ENCODE measurements at regions not wholly inside any gene's neighbourhood (a gene's known extent, or its start where the extent isn't known, plus 50 kb on each side); places are given as distances from the start of the nearest gene placed in this dataset.
"Not testable (repeated sequence)": the region's sequence is repeated elsewhere in the genome, so short reads cannot be mapped to it uniquely, and the experiment has no call there.

- Mint-ChIP-seq H3K9me3 (no peaks in the 10 kb centered on the region), H3K27me3 (no peaks in the 10 kb centered on the region), H3K27ac (no peak overlapping the region), H3K4me1 (peaks cover 2% of the 10 kb centered on the region), H3K36me3 (no peaks in the 10 kb centered on the region), H3K4me3 (no peak overlapping the region)
- DNase-seq (ENCODE audit: low spot score in 2 of 2) = no peak
- no peak for ATAC-seq (ENCODE audit: low read depth)
Measured at GRCh38 chrX:150100261-150100660, 162.0 kb upstream of the EOLA2 start.

DNA sequence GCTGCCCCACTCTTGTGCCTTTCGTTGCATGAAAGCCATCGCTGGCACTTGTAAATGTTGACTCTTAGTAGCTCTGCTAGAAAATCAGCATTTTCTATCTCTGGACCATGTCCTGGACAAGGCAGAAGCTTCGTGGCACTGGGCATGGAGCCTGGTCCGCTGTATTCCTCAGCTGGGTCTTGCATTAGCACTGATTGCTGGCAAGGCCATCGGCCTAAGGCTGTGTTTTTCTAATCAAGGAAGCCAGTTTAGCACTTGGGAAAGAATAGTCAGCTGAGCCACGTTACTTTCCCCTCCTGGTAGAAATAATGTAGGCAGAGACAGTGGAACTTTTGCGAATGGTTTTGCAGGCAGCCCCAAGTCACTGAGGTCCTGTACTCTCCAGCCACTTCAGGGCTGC lies 180.2 kb upstream of the EOLA2 start:
- Mint-ChIP-seq H3K36me3 (no peaks in the 10 kb centered on the region), H3K4me1 (no peaks in the 10 kb centered on the region), H3K9me3 (no peaks in the 10 kb centered on the region), H3K27ac (no peak overlapping the region), H3K4me3 (no peak overlapping the region), H3K27me3 (peaks cover 6% of the 10 kb centered on the region)
- no peak for ATAC-seq (ENCODE audit: low read depth)
- no peak for DNase-seq (ENCODE audit: low spot score in 2 of 2)

- ATAC-seq (ENCODE audit: low read depth) = no peak
- no peak for DNase-seq (ENCODE audit: low spot score in 2 of 2)
- H3K27me3 Mint-ChIP-seq = peaks cover 2% of the 10 kb centered on the region
- H3K9me3 Mint-ChIP-seq = no peaks in the 10 kb centered on the region
- H3K36me3 Mint-ChIP-seq = no peaks in the 10 kb centered on the region
- H3K27ac Mint-ChIP-seq = no peak overlapping the region
- no peak overlapping the region for H3K4me3 Mint-ChIP-seq
- H3K4me1 Mint-ChIP-seq = no peaks in the 10 kb centered on the region
Measured at GRCh38 chrX:150119323-150119722, 181.0 kb upstream of the EOLA2 start.

DNA sequence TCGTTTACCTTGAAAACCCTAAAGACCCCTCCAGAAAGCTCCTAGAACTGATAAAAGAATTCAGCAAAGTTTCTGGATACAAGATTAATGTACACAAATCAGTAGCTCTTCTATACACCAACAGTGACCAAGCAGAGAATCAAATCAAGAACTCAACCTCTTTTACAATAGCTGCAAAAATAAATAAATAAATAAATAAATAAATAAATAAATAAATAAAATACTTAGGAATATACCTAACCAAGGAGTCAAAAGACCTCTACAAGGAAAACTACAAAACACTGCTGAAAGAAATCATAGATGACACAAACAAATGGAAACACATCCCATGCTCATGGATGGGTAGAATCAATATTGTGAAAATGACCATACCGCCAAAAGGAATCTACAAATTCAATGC lies 186.8 kb upstream of the EOLA2 start:
- H3K9me3 Mint-ChIP-seq, H3K36me3 Mint-ChIP-seq: not testable (repeated sequence)

DNA sequence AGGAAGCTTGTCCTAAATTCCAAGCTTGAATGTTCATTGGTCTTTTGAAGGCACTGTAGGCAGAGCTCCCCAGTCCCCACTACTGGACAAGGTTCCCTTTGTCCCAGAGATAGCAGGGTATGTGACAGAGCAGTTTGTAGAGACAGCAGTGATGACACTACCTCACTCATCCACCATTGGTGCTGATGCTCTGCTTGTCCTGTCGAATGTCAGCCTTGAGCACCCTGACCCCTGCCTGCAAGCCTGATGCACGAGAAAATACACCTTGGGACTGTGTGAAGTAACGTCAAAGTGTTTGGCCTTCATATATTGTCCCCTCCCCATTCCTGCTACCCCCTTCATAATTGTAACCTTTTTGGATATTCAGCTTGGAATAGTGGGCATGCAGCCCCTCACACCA lies 188.9 kb upstream of the EOLA2 start:
- no peak for ATAC-seq (ENCODE audit: low read depth)
- no peak for DNase-seq (ENCODE audit: low spot score in 2 of 2)
- Mint-ChIP-seq H3K27ac (no peak overlapping the region), H3K9me3 (no peaks in the 10 kb centered on the region), H3K4me1 (no peaks in the 10 kb centered on the region), H3K4me3 (no peak overlapping the region), H3K36me3 (no peaks in the 10 kb centered on the region), H3K27me3 (no peaks in the 10 kb centered on the region)

More for the DNA sequence above, 186.8 kb upstream of the EOLA2 start:
- H3K27me3 Mint-ChIP-seq; DNase-seq (ENCODE audit: low spot score in 2 of 2); H3K27ac Mint-ChIP-seq; ATAC-seq (ENCODE audit: low read depth); H3K4me3 Mint-ChIP-seq; H3K4me1 Mint-ChIP-seq: not testable (repeated sequence)

GRCh38 chrX:150143721-150144440 lies 205.6 kb upstream of the EOLA2 start:
- ATAC-seq (ENCODE audit: low read depth) (no peak), DNase-seq (ENCODE audit: low spot score in 2 of 2) (no peak)
- Mint-ChIP-seq H3K4me3 (no peak overlapping the region), H3K36me3 (no peaks in the 10 kb centered on the region), H3K4me1 (no peaks in the 10 kb centered on the region), H3K9me3 (peaks cover 3% of the 10 kb centered on the region), H3K27ac (no peak overlapping the region), H3K27me3 (peaks cover 4% of the 10 kb centered on the region)

DNA sequence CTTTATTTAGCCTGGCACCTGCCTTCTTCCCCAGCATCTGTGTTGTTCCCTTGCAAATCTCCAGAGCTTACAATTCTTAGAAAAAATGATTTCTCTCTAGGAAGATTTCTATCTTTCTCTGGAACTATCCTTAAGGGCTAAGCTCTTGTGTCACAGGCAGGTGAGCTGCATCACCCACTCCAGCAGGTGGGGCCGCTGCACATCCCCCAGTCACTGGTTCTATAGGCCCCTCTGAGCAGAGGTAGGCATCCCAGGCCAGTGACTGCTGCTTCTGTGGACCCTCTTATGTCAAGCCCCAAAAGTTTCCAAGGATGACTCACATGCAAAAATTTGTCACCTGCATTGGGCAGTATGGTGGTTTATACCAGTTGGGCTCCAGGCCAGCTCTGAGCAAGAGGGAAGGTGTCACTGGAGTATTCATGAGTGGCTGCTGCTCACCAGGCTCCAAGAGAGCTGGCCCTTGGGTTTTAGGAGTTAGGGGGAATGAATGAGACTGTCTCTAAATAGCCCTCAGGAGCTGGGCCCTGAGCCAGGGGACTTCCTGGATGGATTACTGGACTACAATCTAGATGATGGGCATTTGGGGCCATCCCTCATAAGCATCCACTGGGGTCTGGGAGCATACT lies 208.1 kb upstream of the EOLA2 start:
- no peaks in the 10 kb centered on the region for H3K4me1 Mint-ChIP-seq
- peaks cover 4% of the 10 kb centered on the region for H3K27me3 Mint-ChIP-seq
- no peak for ATAC-seq (ENCODE audit: low read depth)
- DNase-seq (ENCODE audit: low spot score in 2 of 2) = no peak
- H3K36me3 Mint-ChIP-seq = no peaks in the 10 kb centered on the region
- H3K27ac Mint-ChIP-seq = no peak overlapping the region
- H3K9me3 Mint-ChIP-seq = peaks cover 3% of the 10 kb centered on the region
- H3K4me3 Mint-ChIP-seq = no peak overlapping the region

DNA sequence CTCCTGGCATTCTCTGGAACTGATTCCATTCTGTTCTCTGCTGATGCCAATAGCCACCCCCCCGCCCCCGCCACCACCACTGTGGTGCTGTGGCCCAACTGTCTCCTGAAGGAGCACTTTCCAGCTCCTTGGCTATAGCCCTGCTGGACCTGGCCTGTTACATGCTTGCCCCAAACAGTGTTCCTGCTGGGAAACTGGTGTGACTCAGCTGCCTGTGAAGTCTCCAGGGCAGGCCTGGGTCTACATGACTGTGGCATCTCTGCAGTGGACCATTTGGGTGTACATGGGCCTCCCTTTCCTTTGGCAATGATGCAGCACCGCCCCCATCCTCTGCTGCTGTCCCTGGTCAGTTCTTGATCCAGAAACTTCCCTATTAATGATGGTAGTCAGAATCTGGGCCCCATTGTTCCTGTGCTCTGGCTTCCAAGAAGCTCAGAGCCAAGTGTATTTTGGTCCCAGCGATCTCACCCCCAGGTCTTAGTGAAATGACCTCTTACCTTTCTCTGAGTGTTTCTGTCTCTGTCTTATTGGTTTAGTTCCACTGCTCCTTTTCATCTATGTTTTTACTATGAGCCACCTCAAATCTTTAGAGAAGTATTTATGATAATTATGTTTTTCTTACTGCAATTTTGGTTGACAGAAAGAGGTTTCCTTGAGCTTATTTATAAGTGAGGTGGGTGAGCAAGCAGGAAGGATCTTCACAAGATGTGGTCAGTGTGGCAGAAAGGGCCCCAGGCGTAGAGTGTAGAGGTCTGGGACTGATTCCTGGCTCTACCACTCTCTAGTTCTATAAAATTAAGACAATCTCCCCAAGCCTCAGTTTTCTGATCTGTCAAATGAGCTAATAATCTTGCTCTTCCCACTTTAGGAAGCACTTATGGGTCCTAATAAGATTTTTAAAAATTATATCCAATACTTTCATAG lies 210.7 kb upstream of the EOLA2 start:
- Mint-ChIP-seq H3K4me1 (no peaks in the 10 kb centered on the region), H3K9me3 (no peaks in the 10 kb centered on the region), H3K27ac (no peak overlapping the region), H3K36me3 (no peaks in the 10 kb centered on the region), H3K4me3 (no peak overlapping the region), H3K27me3 (peaks cover 2% of the 10 kb centered on the region)
- ATAC-seq (ENCODE audit: low read depth) = no peak
- no peak for DNase-seq (ENCODE audit: low spot score in 2 of 2)

GRCh38 chrX:150150076-150150779 lies 211.9 kb upstream of the EOLA2 start:
- peaks cover 2% of the 10 kb centered on the region for H3K27me3 Mint-ChIP-seq
- ATAC-seq (ENCODE audit: low read depth) (no peak), DNase-seq (ENCODE audit: low spot score in 2 of 2) (no peak)
- no peaks in the 10 kb centered on the region for H3K36me3 Mint-ChIP-seq
- no peak overlapping the region for H3K27ac Mint-ChIP-seq
- H3K4me1 Mint-ChIP-seq = no peaks in the 10 kb centered on the region
- H3K4me3 Mint-ChIP-seq = no peak overlapping the region
- no peaks in the 10 kb centered on the region for H3K9me3 Mint-ChIP-seq

DNA sequence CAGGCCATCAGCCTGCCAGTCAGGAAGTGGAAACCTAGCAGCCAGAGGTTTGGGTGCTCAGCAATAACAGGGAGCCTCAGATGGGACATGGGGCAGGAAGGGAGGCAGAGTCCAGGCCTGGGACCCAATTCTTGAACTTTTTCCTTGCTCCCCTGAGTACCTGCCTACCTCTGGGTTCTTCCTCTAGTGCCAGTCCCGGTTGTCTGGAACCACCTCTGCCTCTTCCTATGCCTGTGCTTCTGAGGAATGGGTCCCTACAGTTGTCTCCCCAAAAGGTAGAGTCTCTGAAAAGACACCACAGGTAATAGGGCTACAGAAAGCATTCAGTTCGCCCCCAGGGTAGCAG lies 212.4 kb upstream of the MAMLD1 start:
- Mint-ChIP-seq H3K9me3 (no peaks in the 10 kb centered on the region), H3K36me3 (no peaks in the 10 kb centered on the region), H3K4me1 (no peaks in the 10 kb centered on the region), H3K27ac (no peak overlapping the region), H3K4me3 (no peak overlapping the region), H3K27me3 (peaks cover 2% of the 10 kb centered on the region)
- ATAC-seq (ENCODE audit: low read depth) = no peak
- no peak for DNase-seq (ENCODE audit: low spot score in 2 of 2)

DNA sequence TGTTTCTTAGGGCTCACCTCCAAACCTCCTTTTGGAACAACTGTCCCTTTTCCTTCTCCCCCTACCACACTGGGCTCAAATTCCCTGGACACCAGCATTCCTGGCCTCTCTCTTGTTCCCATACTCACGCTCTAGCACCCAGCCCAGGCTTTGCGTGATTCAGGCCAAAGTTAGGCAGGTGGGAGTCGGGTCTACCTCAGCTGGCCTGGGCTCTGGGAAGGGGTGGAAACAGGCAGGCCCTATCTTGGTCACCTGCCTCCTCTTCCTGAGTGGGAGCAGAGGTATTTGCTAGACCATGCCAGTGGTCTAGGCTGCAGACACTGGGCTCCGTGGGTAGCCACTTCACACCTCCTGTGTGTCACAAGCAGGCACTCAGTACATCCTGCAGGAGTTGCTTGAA lies 211.1 kb upstream of the MAMLD1 start:
- DNase-seq (ENCODE audit: low spot score in 2 of 2) (no peak), ATAC-seq (ENCODE audit: low read depth) (no peak)
- no peaks in the 10 kb centered on the region for H3K4me1 Mint-ChIP-seq
- H3K27me3 Mint-ChIP-seq = peaks cover 2% of the 10 kb centered on the region
- H3K9me3 Mint-ChIP-seq = no peaks in the 10 kb centered on the region
- no peaks in the 10 kb centered on the region for H3K36me3 Mint-ChIP-seq
- H3K4me3 Mint-ChIP-seq = no peak overlapping the region
- no peak overlapping the region for H3K27ac Mint-ChIP-seq

GRCh38 chrX:150152546-150152945 lies 210.6 kb upstream of the MAMLD1 start:
- H3K4me1 Mint-ChIP-seq = no peaks in the 10 kb centered on the region
- H3K9me3 Mint-ChIP-seq = no peaks in the 10 kb centered on the region
- no peak overlapping the region for H3K27ac Mint-ChIP-seq
- no peak overlapping the region for H3K4me3 Mint-ChIP-seq
- peaks cover 2% of the 10 kb centered on the region for H3K27me3 Mint-ChIP-seq
- DNase-seq (ENCODE audit: low spot score in 2 of 2) (no peak), ATAC-seq (ENCODE audit: low read depth) (no peak)
- no peaks in the 10 kb centered on the region for H3K36me3 Mint-ChIP-seq

DNA sequence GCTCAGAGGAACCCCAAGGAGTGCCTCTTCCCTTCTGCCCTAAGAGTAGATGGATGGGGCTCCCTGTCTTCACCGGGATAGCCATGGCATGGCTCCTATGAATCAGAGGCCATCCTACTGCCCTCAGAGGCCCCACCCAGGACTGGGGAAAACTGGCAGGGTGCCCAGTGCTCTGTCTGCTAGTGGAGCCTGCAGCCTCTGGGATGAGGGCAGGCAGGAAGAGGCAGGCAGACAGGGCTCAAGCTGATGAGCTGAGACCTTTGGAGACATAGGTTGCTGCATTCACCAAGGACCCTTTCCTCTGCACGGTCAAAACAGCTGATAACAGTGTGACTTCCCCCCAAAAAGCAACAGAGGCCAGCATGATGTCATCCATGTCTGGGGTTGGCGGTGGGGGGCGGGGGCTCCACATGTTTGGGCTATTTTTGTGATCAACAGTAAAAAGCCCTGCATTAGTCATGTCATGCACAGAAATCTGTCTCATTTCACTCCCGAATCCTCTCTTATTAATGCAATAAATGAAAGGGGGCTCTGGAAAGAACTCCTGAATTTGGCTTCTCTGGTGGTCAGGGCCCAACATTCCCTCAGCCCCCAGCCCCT lies 207.6 kb upstream of the MAMLD1 start:
- Mint-ChIP-seq H3K36me3 (no peaks in the 10 kb centered on the region), H3K4me3 (no peak overlapping the region), H3K27ac (no peak overlapping the region), H3K27me3 (no peaks in the 10 kb centered on the region), H3K9me3 (no peaks in the 10 kb centered on the region), H3K4me1 (no peaks in the 10 kb centered on the region)
- DNase-seq (ENCODE audit: low spot score in 2 of 2) (no peak), ATAC-seq (ENCODE audit: low read depth) (no peak)

DNA sequence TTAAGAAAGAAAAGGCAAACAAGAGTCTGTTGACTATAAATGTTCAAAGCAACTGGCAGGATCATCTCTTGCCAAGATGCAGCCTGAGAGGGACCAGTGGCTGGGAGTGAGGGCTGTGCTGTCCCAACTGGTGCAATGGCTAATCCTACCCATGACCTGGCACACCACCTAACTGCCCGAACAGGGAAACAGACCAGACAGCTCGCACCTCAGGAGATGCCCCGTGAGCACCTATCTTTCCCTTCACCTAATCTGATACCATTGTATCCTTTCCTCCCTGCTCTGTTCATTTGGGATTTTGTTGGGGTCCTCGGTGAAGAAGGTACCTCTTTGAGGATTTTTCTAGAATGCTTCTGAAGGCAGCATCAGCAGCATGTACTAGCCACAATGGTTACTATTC lies 206.5 kb upstream of the MAMLD1 start:
- Mint-ChIP-seq H3K27ac (no peak overlapping the region), H3K9me3 (no peaks in the 10 kb centered on the region), H3K27me3 (no peaks in the 10 kb centered on the region), H3K4me3 (no peak overlapping the region), H3K4me1 (no peaks in the 10 kb centered on the region), H3K36me3 (no peaks in the 10 kb centered on the region)
- DNase-seq (ENCODE audit: low spot score in 2 of 2) (no peak), ATAC-seq (ENCODE audit: low read depth) (no peak)
